ENCODE measurements at regions not wholly inside any gene's neighbourhood (a gene's known extent, or its start where the extent isn't known, plus 50 kb on each side); places are given as distances from the start of the nearest gene placed in this dataset.

GRCh38 chr13:90615767-90616166 lies 731.7 kb upstream of the MIR17HG start:
- DNase-seq (no peak), ATAC-seq (no peak)
- H3K9me3 ChIP-seq: no peaks in the 10 kb centered on the region
- H3K4me1 ChIP-seq (ENCODE audit: low read depth): no peaks in the 10 kb centered on the region
- no peaks in the 10 kb centered on the region for H3K36me3 ChIP-seq (ENCODE audit: low read depth)
- H3K4me3 ChIP-seq: no peak overlapping the region
- intact Hi-C loops (cut with DNase I, micrococcal nuclease): no loop called here
- no peak for TF ChIP-seq CTCF (IDR thresholded peaks at IDR 0.05)

GRCh38 chr13:90618133-90618532 lies 729.4 kb upstream of the MIR17HG start:
- DNase-seq (no peak), ATAC-seq (no peak)
- intact Hi-C loops (cut with DNase I, micrococcal nuclease): no loop called here
- Histone ChIP-seq H3K4me1 (ENCODE audit: low read depth) (no peaks in the 10 kb centered on the region), H3K4me3 (no peak overlapping the region), H3K9me3 (no peaks in the 10 kb centered on the region), H3K36me3 (ENCODE audit: low read depth) (no peaks in the 10 kb centered on the region)
- no peak for TF ChIP-seq CTCF (IDR thresholded peaks at IDR 0.05)

GRCh38 chr13:90622541-90622940 lies 724.9 kb upstream of the MIR17HG start:
- H3K4me1 ChIP-seq (ENCODE audit: low read depth): no peaks in the 10 kb centered on the region
- no peaks in the 10 kb centered on the region for H3K9me3 ChIP-seq
- H3K36me3 ChIP-seq (ENCODE audit: low read depth): no peaks in the 10 kb centered on the region
- intact Hi-C loops (cut with DNase I, micrococcal nuclease): no loop called here
- no peak for TF ChIP-seq CTCF (IDR thresholded peaks at IDR 0.05)
- no peak overlapping the region for H3K4me3 ChIP-seq
- ATAC-seq (no peak), DNase-seq (no peak)

- intact Hi-C loops (cut with DNase I, micrococcal nuclease): no loop called here
- TF ChIP-seq CTCF (IDR thresholded peaks at IDR 0.05): no peak
- Histone ChIP-seq H3K9me3 (no peaks in the 10 kb centered on the region), H3K36me3 (ENCODE audit: low read depth) (no peaks in the 10 kb centered on the region), H3K4me3 (no peak overlapping the region), H3K4me1 (ENCODE audit: low read depth) (no peaks in the 10 kb centered on the region)
- ATAC-seq (no peak), DNase-seq (no peak)
Measured at GRCh38 chr13:90623318-90624011, 724.0 kb upstream of the MIR17HG start.

GRCh38 chr13:90627813-90628212 lies 719.7 kb upstream of the MIR17HG start:
- TF ChIP-seq CTCF (IDR thresholded peaks at IDR 0.05): no peak
- Histone ChIP-seq H3K4me3 (no peak overlapping the region), H3K36me3 (ENCODE audit: low read depth) (no peaks in the 10 kb centered on the region), H3K9me3 (no peaks in the 10 kb centered on the region), H3K4me1 (ENCODE audit: low read depth) (no peaks in the 10 kb centered on the region)
- ATAC-seq: no peak
- DNase-seq: no peak
- intact Hi-C loops (cut with DNase I, micrococcal nuclease): no loop called here

GRCh38 chr13:90628471-90628870 lies 719.0 kb upstream of the MIR17HG start:
- no peak for TF ChIP-seq CTCF (IDR thresholded peaks at IDR 0.05)
- intact Hi-C loops (cut with DNase I, micrococcal nuclease): no loop called here
- Histone ChIP-seq H3K4me1 (ENCODE audit: low read depth) (no peaks in the 10 kb centered on the region), H3K4me3 (no peak overlapping the region), H3K9me3 (no peaks in the 10 kb centered on the region), H3K36me3 (ENCODE audit: low read depth) (no peaks in the 10 kb centered on the region)
- ATAC-seq: no peak
- DNase-seq: no peak
